Small intestine (tissue), 7 donors: ENCODE measurements at regions not wholly inside any gene's neighbourhood (a gene's known extent, or its start where the extent isn't known, plus 50 kb on each side); places are given as distances from the start of the nearest gene placed in this dataset.

Experiments used
- DNase-seq, 2 donors: peaks; one replicate each; pipeline versions ENCODE4 v3.0.0 to v3.0.0-alpha.2; 2013
- FAIRE-seq: peaks from 2 replicates; lab custom pipeline; 2012; peaks lifted over from hg19 to GRCh38; lab: Jason Lieb, UNC
- H3K27ac ChIP-seq, 3 donors: one replicate each; pipeline ENCODE4 v1.5.1; 2013; ENCODE audit warnings: low read length in 2 of 3, mild to moderate bottlenecking in 2 of 3, control low read depth in 1 of 3, inconsistent platforms in 1 of 3, low read depth in 1 of 3, moderate library complexity in 1 of 3
- H3K27me3 ChIP-seq, 3 donors: one replicate each; pipeline ENCODE4 v1.6.1; 2013; ENCODE audit warnings: low read length in 3 of 3, inconsistent platforms in 1 of 3; ENCODE audit not compliant: control insufficient read depth in 3 of 3, insufficient read depth in 3 of 3
- H3K36me3 ChIP-seq, 3 donors: one replicate each; pipeline ENCODE4 v1.6.1; 2013; ENCODE audit warnings: low read length in 3 of 3, inconsistent platforms in 1 of 3, low read depth in 1 of 3, mild to moderate bottlenecking in 1 of 3, moderate library complexity in 1 of 3; ENCODE audit not compliant: control insufficient read depth in 3 of 3, insufficient read depth in 2 of 3
- H3K4me1 ChIP-seq, 3 donors: one replicate each; pipeline ENCODE4 v1.6.1; 2013; ENCODE audit warnings: low read length in 2 of 3, inconsistent platforms in 1 of 3, low read depth in 1 of 3, mild to moderate bottlenecking in 1 of 3, moderate library complexity in 1 of 3; ENCODE audit not compliant: control insufficient read depth in 3 of 3, insufficient read depth in 2 of 3
- H3K4me3 ChIP-seq, 3 donors: one replicate each; pipeline ENCODE4 v1.5.1; 2013; ENCODE audit warnings: low read length in 3 of 3, control low read depth in 1 of 3, inconsistent platforms in 1 of 3, low read depth in 1 of 3, mild to moderate bottlenecking in 1 of 3, moderate library complexity in 1 of 3
- H3K9me3 ChIP-seq, 2 donors: one replicate each; pipeline ENCODE4 v1.6.1; 2013; ENCODE audit warnings: low read depth in 1 of 2, low read length in 1 of 2; ENCODE audit not compliant: control insufficient read depth in 2 of 2, insufficient read depth in 1 of 2
- WGBS, 3 donors: extraction: QIAGEN DNeasy Blood & Tissue Kit; methylation state at CpG; one replicate each; pipeline ENCODE4 v1.1.7; 2013; 5-methylcytosine and 5-hydroxymethylcytosine counted together
- donor health status: healthy with polysubstance abuse.
- donor health status: control.
- donor health status: control.
- donor health status: Bipolar disorder and iron deficiency.
- donor health status: healthy.

DNA sequence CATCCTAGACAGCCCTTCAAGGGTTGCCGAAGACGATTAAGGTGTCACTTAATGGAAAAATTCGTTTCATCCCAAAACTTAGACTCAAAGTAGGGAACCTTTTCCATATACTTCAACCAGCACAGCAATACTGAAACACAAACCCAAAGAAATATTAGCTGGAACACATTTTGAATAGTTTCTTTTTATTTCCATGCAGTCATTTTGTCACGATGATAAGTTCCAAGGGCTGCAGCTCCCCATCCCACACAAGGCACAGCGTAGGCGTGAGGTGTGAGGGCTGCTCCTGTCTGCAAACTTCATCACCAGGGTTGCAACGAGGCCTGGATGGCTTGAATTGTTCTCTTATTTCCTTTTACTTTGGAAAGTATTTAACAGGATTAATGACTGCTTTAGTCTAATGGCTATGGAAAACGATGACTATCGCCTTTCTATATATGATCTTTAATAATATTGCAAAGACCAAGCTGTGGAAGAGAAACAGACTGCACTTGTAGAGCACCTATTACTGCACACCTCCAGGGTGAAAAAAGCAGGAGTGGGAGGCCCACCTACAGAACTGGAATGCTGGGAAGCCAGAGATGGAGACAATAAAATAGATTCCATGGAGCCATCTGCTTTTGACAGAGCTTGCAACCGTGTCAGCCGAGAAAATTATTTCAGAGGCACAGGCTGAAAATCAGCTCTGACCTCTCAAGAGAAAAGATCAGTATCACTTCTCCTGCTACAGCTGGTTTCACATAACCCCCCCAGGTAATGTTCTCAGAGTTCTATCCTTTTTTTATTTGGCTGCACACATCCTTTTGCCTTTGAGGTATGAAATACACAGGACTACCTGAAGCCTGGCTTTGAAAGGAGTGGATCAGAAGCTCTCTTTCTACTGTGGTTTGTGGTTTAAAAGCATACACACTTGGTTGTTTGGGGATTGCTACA is 274.5 kb upstream of the NBEA start:
- no peak for FAIRE-seq
- no peaks in the 10 kb centered on the region for H3K9me3 ChIP-seq
- WGBS, 3 donors, result 81 to 86% (median 83%) methylated on average over 11 of the region's 11 CpGs
- H3K27me3 ChIP-seq, result no peaks in the 10 kb centered on the region
- H3K4me1 ChIP-seq, result no peaks in the 10 kb centered on the region
- no peak overlapping the region for H3K27ac ChIP-seq
- no peak overlapping the region for H3K4me3 ChIP-seq
- no peaks in the 10 kb centered on the region for H3K36me3 ChIP-seq
- no peak for DNase-seq

DNA sequence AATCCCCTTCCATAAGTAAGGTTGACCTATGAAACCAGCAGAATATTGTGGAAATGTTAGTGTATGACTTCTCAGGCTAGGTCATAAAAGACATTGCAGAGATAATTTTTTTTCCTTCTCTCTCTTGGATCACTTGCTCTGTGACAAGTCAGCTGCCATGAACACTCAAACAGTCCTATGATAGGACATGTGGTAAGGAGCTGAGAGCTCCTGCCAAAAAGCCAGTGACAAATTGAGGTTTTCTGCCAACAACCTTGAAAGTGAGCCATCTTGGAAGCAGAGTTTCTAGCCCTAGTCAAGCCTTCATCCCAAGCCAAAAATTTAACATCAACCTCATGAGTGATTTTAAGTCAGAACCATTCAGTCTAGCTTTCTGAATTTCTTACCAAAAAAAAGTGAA is 270.9 kb upstream of the NBEA start:
- H3K4me3 ChIP-seq, result no peak overlapping the region
- H3K27me3 ChIP-seq, result no peaks in the 10 kb centered on the region
- H3K36me3 ChIP-seq, result no peaks in the 10 kb centered on the region
- FAIRE-seq, result no peak
- DNase-seq, result no peak
- H3K4me1 ChIP-seq, result no peaks in the 10 kb centered on the region
- no peak overlapping the region for H3K27ac ChIP-seq
- H3K9me3 ChIP-seq, result no peaks in the 10 kb centered on the region

- H3K9me3 ChIP-seq, result no peaks in the 10 kb centered on the region
- FAIRE-seq (no peak), DNase-seq (no peak)
- H3K27ac ChIP-seq, result no peak overlapping the region
- H3K4me1 ChIP-seq, result no peaks in the 10 kb centered on the region
- H3K27me3 ChIP-seq, result no peaks in the 10 kb centered on the region
- 47 to 70% (median 58%) methylated on average over 3 of the region's 3 CpGs for WGBS, 3 donors
- no peak overlapping the region for H3K4me3 ChIP-seq
- H3K36me3 ChIP-seq, result no peaks in the 10 kb centered on the region
Measured at GRCh38 chr13:34672631-34673030, 269.4 kb upstream of the NBEA start.

GRCh38 chr13:34675626-34676025 is 266.4 kb upstream of the NBEA start:
- DNase-seq, result no peak
- no peak for FAIRE-seq
- WGBS, 3 donors, result 46 to 65% (median 62%) methylated on average over 2 of the region's 2 CpGs
- Histone ChIP-seq H3K27ac (no peak overlapping the region), H3K9me3 (no peaks in the 10 kb centered on the region), H3K4me3 (no peak overlapping the region), H3K27me3 (no peaks in the 10 kb centered on the region), H3K36me3 (no peaks in the 10 kb centered on the region), H3K4me1 (no peaks in the 10 kb centered on the region)

DNA sequence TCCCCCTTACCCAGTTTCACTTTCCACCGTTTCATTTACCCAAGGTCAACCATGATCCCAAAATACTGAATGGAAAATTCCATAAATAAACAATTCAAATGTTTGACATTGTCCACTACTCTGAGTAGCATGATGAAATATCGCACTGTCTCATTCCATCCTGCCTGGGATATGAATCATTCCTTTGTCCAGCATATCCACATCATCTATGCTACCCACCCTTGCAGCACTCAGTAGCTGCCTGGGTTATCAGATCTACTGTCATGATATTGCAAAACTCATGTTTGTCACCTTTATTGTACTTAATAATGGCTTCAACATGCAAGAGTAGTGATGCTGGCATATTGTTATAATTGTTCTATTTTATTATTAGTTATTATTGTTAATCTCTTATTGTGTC is 263.9 kb upstream of the NBEA start:
- H3K9me3 ChIP-seq, result no peaks in the 10 kb centered on the region
- WGBS, 3 donors, result 75 to 79% (median 75%) methylated on average over 2 of the region's 2 CpGs
- H3K27ac ChIP-seq, result no peak overlapping the region
- DNase-seq, result no peak
- FAIRE-seq, result no peak
- no peaks in the 10 kb centered on the region for H3K4me1 ChIP-seq
- no peaks in the 10 kb centered on the region for H3K36me3 ChIP-seq
- H3K27me3 ChIP-seq, result no peaks in the 10 kb centered on the region
- no peak overlapping the region for H3K4me3 ChIP-seq

- Histone ChIP-seq H3K36me3 (no peaks in the 10 kb centered on the region), H3K9me3 (no peaks in the 10 kb centered on the region), H3K27me3 (no peaks in the 10 kb centered on the region), H3K4me1 (no peaks in the 10 kb centered on the region), H3K4me3 (no peak overlapping the region), H3K27ac (no peak overlapping the region)
- no peak for DNase-seq
- 61 to 74% (median 68%) methylated on average over 4 of the region's 4 CpGs for WGBS, 3 donors
- no peak for FAIRE-seq
Measured at GRCh38 chr13:34681405-34681955, 260.6 kb upstream of the NBEA start.

GRCh38 chr13:34695063-34695462 is 247.0 kb upstream of the NBEA start:
- Histone ChIP-seq H3K27me3 (no peaks in the 10 kb centered on the region), H3K9me3 (peaks cover 0 to 1% of the 10 kb centered on the region in 2 donors), H3K36me3 (no peaks in the 10 kb centered on the region), H3K4me3 (no peak overlapping the region), H3K27ac (no peak overlapping the region), H3K4me1 (no peaks in the 10 kb centered on the region)
- no peak for DNase-seq
- WGBS, 3 donors, result 75 to 89% (median 83%) methylated on average over 2 of the region's 2 CpGs
- no peak for FAIRE-seq

DNA sequence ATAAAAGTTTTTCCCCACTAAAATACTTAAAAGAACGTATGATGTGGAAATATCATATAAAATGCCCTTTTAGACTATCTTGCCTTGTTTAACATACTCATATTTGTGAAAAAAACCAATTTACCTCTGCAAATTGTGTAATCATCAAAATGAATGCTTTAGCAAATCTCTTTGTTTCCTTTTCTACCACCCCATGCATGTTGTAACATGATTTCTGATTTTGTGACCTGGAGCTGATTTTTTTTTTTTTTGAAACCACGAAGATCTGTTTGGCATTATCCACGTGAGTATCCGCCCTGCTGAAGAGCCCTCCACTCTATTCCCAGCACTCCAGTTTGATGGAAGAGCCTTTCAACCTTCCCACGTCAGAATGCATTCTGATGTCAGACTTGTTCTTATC is 245.8 kb upstream of the NBEA start:
- DNase-seq (no peak), FAIRE-seq (no peak)
- H3K27ac ChIP-seq, result no peak overlapping the region
- WGBS, 3 donors, result 77 to 86% (median 84%) methylated on average over 5 of the region's 5 CpGs
- H3K36me3 ChIP-seq, result no peaks in the 10 kb centered on the region
- no peaks in the 10 kb centered on the region for H3K27me3 ChIP-seq
- H3K9me3 ChIP-seq, result peaks cover 0 to 1% of the 10 kb centered on the region in 2 donors
- no peaks in the 10 kb centered on the region for H3K4me1 ChIP-seq
- no peak overlapping the region for H3K4me3 ChIP-seq
